GM18951 (cell line): ENCODE measurements at regions not wholly inside any gene's neighbourhood (a gene's known extent, or its start where the extent isn't known, plus 50 kb on each side); places are given as distances from the start of the nearest gene placed in this dataset.

Source experiments
- POLR2A ChIP-seq: IDR thresholded peaks from 4 replicates; pipeline ENCODE4 v1.6.1; 2011; ENCODE audit warnings: mild to moderate bottlenecking; ENCODE audit not compliant: insufficient read length, insufficient read depth; ENCODE audit errors: extremely low read depth
- in situ Hi-C: fragments of 300-500 bp; cut with MboI; formaldehyde crosslinking; loops from one replicate; pipeline ENCODE4 v1.12.0; 2022; ENCODE audit warnings: low sequenced_read_pairs, mixed read lengths, inconsistent platforms; ENCODE audit not compliant: unreplicated experiment

- TF ChIP-seq POLR2A: no peak
- in situ Hi-C loops: no loop called here
These were observed 468.9 kb upstream of the TSHZ3 start for GRCh38 chr19:31817971-31818797.

DNA sequence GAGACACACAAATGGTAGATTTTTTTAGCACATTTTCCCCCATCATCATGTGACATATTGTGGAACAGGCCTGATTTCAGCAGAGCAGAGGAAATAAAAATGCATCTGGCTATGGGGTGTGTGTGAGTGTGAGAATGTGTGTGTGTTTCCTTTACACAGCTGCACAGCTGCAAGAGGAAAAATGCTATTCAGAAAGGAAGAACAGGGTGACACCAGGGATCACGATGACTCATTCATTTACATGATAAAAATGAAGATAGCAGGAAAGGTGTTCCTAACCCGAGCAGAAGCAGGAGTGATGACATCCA, 469.5 kb upstream of the TSHZ3 start:
- in situ Hi-C loops: no loop called here
- no peak for TF ChIP-seq POLR2A

- in situ Hi-C loops: no loop called here
These were observed 470.6 kb upstream of the TSHZ3 start for GRCh38 chr19:31819837-31820236.

DNA sequence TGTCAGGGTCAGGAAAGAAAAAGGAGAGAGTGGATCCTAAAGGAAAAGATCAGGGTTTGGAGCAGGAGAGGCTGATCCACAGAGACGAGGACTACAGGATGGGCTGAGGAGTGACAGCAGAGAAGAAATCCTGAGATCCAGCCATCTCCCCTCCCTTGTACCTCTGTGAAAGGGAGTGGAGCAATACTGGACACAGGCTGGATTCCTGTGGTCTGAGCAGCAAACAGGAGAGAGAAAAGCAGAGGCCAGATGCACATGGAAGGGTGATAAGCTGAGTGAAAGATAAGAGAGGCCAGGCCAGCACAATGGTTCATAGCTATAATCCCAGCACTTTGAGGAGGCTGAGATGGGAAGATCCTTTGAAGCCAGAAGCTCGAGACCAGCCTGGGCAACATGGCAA, 472.1 kb upstream of the TSHZ3 start:
- in situ Hi-C loops: no loop called here
- no peak for TF ChIP-seq POLR2A

More at GRCh38 chr19:31819837-31820236, 470.6 kb upstream of the TSHZ3 start:
- TF ChIP-seq POLR2A: no peak

GRCh38 chr19:31825134-31826094, 476.2 kb upstream of the TSHZ3 start:
- no peak for TF ChIP-seq POLR2A
- in situ Hi-C loops: no loop called here

GRCh38 chr19:31826325-31826724, 477.1 kb upstream of the TSHZ3 start:
- in situ Hi-C loops: no loop called here
- TF ChIP-seq POLR2A: no peak

DNA sequence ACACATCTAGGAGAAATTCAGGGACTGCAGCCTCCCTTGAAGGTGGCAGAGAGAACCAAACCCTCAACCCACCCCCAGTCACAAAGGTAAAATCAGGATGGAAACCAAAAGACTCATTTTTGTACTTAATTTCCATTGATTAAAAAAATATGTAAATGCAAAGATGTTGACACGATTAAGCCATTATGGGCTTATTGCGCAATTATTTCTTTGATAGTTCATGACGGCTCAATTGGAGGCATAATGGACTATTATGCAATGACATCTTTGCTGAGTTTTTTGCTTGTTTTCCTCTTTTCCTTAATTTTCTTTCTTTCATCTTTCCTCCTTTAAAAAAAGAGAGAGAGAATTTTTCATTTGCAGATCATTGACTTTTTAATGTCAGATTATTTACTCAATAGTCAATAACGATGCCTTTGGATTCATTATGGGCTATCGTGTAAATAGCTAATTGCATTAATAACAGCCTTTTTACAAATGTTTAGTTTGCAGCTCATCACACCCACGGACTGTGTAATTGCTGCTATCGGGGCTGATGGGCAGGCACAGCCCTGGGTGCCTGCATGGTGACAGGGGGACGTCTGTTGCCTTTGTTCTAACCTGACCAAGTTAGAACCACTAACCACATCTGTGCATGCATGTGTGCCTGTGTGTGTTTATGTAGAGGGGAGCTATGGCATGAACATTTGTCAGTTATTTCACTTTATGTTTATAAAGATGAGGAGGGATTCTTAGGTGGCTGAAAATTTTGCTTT, 482.4 kb upstream of the TSHZ3 start:
- in situ Hi-C loops: no loop called here
- no peak for TF ChIP-seq POLR2A

GRCh38 chr19:31832176-31832548, 482.9 kb upstream of the TSHZ3 start:
- in situ Hi-C loops: no loop called here
- TF ChIP-seq POLR2A: no peak

DNA sequence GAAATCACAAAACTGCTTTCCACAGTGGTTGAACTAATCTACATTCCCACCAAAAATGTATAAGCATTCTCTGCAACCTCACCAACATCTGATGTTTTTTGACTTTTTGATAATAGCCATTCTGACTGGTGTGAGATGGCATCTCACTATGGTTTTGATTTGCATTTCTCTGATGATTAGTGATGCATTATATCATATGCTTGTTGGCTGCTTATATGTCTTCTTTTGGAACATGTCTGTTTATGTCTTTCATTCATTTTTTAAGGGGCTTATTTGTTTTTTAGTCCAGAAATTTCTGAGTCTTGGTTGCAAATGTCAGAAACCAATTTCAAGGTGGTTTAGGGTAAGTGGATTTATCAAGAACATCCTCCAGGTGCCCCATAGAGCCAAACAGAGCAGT, 484.8 kb upstream of the TSHZ3 start:
- TF ChIP-seq POLR2A: no peak
- in situ Hi-C loops: no loop called here

DNA sequence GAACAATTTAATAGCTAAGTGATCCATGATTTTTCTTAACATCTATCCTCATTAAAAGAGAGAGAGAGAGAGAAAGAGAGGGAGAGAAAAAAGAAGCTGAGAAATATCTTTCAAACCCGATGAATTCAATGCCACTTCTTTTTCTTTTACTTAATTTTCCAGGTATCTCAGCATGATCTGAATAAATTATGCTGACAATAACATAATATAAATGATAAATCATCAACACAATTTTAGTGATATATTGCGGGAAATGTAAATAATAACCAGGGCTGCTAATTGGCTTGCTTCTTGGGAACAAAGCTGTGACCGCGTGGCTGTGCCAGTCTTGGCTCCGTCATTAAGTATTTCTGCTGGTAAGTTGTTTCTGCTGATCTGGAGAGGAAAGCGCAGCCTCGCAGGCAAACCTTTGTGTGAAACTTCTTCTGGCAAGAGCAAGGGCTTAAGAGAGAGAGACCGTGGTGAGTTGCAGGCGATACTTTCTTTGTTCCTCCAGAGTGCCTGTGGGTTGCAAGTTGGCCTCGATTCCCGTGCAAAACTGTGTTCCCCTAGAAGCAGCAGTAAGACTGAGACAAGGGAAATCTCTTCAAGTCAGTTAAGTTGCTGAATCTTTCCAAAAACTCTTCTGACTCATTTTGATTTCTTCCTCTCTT, 489.1 kb upstream of the TSHZ3 start:
- no peak for TF ChIP-seq POLR2A
- in situ Hi-C loops: no loop called here

- TF ChIP-seq POLR2A: no peak
- in situ Hi-C loops: no loop called here
These were observed 491.1 kb upstream of the TSHZ3 start for GRCh38 chr19:31840371-31840770.

DNA sequence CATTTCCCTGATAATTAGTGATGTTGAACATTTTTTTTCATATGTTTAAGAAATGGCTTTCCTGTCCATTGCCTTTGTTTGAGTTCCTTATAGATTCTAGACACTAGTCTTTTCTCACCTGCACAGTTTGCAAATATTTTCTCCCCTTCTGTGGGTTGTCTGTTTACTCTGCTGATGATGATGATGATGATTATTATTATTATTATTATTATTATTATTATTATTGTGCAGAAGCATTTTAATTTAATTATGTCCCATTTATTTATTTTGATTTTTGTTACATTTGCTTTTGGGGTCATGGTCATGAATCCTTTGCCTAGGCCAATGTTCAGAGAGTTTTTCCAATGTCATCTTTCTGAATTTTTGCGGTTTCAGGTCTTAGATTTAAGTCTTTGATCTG, 492.5 kb upstream of the TSHZ3 start:
- in situ Hi-C loops: no loop called here
- TF ChIP-seq POLR2A: no peak

DNA sequence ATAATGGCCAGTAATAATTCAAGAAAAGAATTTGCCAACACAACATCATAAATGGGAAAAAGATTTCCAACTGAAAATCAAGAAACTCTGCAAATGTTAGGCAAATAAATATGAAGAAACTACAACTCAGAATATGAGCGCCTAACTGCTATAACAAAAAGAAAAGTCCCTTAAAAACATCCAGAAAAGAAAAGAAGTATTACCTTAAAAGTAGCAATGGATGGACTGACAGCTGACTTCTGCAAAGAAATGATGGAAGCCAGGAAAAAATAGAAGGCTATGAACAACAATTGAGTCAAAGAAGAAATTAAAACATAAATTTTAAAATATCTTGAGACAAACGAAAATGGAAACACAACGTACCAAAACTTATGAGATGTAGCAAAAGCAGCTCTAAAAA, 482.3 kb upstream of the ZNF507 start:
- no peak for TF ChIP-seq POLR2A
- in situ Hi-C loops: no loop called here
